CD4-positive, alpha-beta T cell (primary cell): ENCODE measurements at regions not wholly inside any gene's neighbourhood (a gene's known extent, or its start where the extent isn't known, plus 50 kb on each side); places are given as distances from the start of the nearest gene placed in this dataset.

Experiments used
- ATAC-seq: fragments of 200-7000 bp; cut with Tn5 transposase; one replicate; pipeline ENCODE4 v1.10.0; 2022; ENCODE audit warnings: mild to moderate bottlenecking; ENCODE audit not compliant: poor library complexity
- CTCF ChIA-PET: fragments of 350-600 bp; sonication (Branson Sonifier 250); formaldehyde crosslinking; loops from one replicate; lab custom pipeline; 2021; ENCODE audit warnings: antibody characterized with exemption, inconsistent platforms; lab: Charles Lee
- POLR2A ChIA-PET: fragments of 350-600 bp; sonication (Branson Sonifier 250); formaldehyde crosslinking; loops from one replicate; lab custom pipeline; 2021; ENCODE audit warnings: antibody characterized with exemption, inconsistent platforms; lab: Charles Lee
- DNase-seq, 14 experiments: peaks; one replicate each; pipeline ENCODE4 v3.0.0-alpha.2; 2013 to 2020; ENCODE audit warnings: mixed read lengths in 2 of 14
- H3K27ac ChIP-seq, 2 donors: one replicate each; pipeline versions ENCODE4 v1.5.1 to v1.7.0; 2013; ENCODE audit warnings: low read length in 2 of 2, low read depth in 1 of 2, mild to moderate bottlenecking in 1 of 2
- H3K27me3 ChIP-seq, 2 experiments: 1 replicate in 1 of 2; 2 replicates in 1 of 2; pipeline versions ENCODE4 v1.6.1 to v1.7.0; 2013; ENCODE audit warnings: low read length in 2 of 2, control low read depth in 1 of 2, mild to moderate bottlenecking in 1 of 2, moderate library complexity in 1 of 2; ENCODE audit not compliant: insufficient read depth in 2 of 2, control insufficient read depth in 1 of 2
- H3K36me3 ChIP-seq: one replicate; pipeline ENCODE4 v1.6.1; 2013; ENCODE audit warnings: low read length, control low read depth; ENCODE audit not compliant: insufficient read depth
- H3K4me1 ChIP-seq: one replicate; pipeline ENCODE4 v1.6.1; 2013; ENCODE audit warnings: low read length, control low read depth; ENCODE audit not compliant: insufficient read depth
- H3K4me3 ChIP-seq: one replicate; pipeline ENCODE4 v1.5.1; 2013; ENCODE audit warnings: mild to moderate bottlenecking, low read length, moderate library complexity
- H3K9me3 ChIP-seq, 2 experiments: 1 replicate in 1 of 2; 2 replicates in 1 of 2; pipeline versions ENCODE4 v1.6.1 to v1.7.0; 2013; ENCODE audit warnings: low read length in 2 of 2, mild to moderate bottlenecking in 2 of 2, control low read depth in 1 of 2, moderate library complexity in 1 of 2; ENCODE audit not compliant: control insufficient read depth in 1 of 2, insufficient read depth in 1 of 2
- H3K27ac Mint-ChIP-seq: one replicate; pipeline ENCODE4 v1.8.0; 2020; ENCODE audit warnings: mixed read lengths
- H3K27me3 Mint-ChIP-seq: one replicate; pipeline ENCODE4 v1.8.0; 2021; ENCODE audit warnings: mixed read lengths
- H3K36me3 Mint-ChIP-seq: one replicate; pipeline ENCODE4 v1.8.0; 2021; ENCODE audit warnings: low read depth, mixed read lengths
- H3K4me1 Mint-ChIP-seq: one replicate; pipeline ENCODE4 v1.8.0; 2021; ENCODE audit warnings: low read depth, mixed read lengths
- H3K4me3 Mint-ChIP-seq: one replicate; pipeline ENCODE4 v1.8.0; 2020; ENCODE audit warnings: mild to moderate bottlenecking, mixed read lengths
- H3K9me3 Mint-ChIP-seq: one replicate; pipeline ENCODE4 v1.8.0; 2020; ENCODE audit warnings: mixed read lengths
- CTCF ChIP-seq: fragments of 200-600 bp; IDR thresholded peaks from one replicate; pipeline ENCODE4 v1.8.0; 2022; ENCODE audit warnings: antibody characterized with exemption, mild to moderate bottlenecking
- intact Hi-C, 2 experiments: fragments of 100-400 bp; cut with DNase I in 1 of 2; cut with micrococcal nuclease in 1 of 2; formaldehyde crosslinking; loops; one replicate each; pipeline versions ENCODE4 v1.15.1 to v1.9.0; 2023 to 2025; cut with DNase I, micrococcal nuclease

GRCh38 chr2:138960191-138960590, 180.0 kb upstream of the NXPH2 start:
- CTCF ChIA-PET: no interaction called here
- no peak overlapping the region for H3K4me3 Mint-ChIP-seq
- no peaks in the 10 kb centered on the region for H3K36me3 Mint-ChIP-seq
- no peaks in the 10 kb centered on the region for H3K4me1 Mint-ChIP-seq
- no peaks in the 10 kb centered on the region for H3K9me3 ChIP-seq
- peaks cover 2% of the 10 kb centered on the region for H3K9me3 Mint-ChIP-seq
- no peaks in the 10 kb centered on the region for H3K27me3 ChIP-seq
- no peak overlapping the region for H3K27ac ChIP-seq
- H3K27ac Mint-ChIP-seq: no peak overlapping the region
- DNase-seq: no peak
- TF ChIP-seq CTCF: no peak
- H3K4me1 ChIP-seq: no peaks in the 10 kb centered on the region
- H3K36me3 ChIP-seq: no peaks in the 10 kb centered on the region
- POLR2A ChIA-PET: no interaction called here
- H3K4me3 ChIP-seq: no peak overlapping the region
- ATAC-seq: no peak
- intact Hi-C loops: no loop called here
- no peaks in the 10 kb centered on the region for H3K27me3 Mint-ChIP-seq

GRCh38 chr2:138959031-138959430, 178.8 kb upstream of the NXPH2 start:
- no peak overlapping the region for H3K27ac ChIP-seq
- ChIA-PET CTCF (no interaction called here), POLR2A (no interaction called here)
- intact Hi-C loops: no loop called here
- H3K9me3 ChIP-seq: peaks cover 0 to 5% of the 10 kb centered on the region in 2 experiments
- H3K36me3 Mint-ChIP-seq: no peaks in the 10 kb centered on the region
- H3K27ac Mint-ChIP-seq: no peak overlapping the region
- no peak overlapping the region for H3K4me3 ChIP-seq
- no peaks in the 10 kb centered on the region for H3K4me1 Mint-ChIP-seq
- no peaks in the 10 kb centered on the region for H3K27me3 Mint-ChIP-seq
- peaks cover 3% of the 10 kb centered on the region for H3K9me3 Mint-ChIP-seq
- no peaks in the 10 kb centered on the region for H3K36me3 ChIP-seq
- no peak for TF ChIP-seq CTCF
- H3K4me3 Mint-ChIP-seq: no peak overlapping the region
- H3K4me1 ChIP-seq: no peaks in the 10 kb centered on the region
- no peak for DNase-seq
- no peak for ATAC-seq
- no peaks in the 10 kb centered on the region for H3K27me3 ChIP-seq

- no peak for ATAC-seq
- TF ChIP-seq CTCF: no peak
- no peaks in the 10 kb centered on the region for H3K27me3 ChIP-seq
- Mint-ChIP-seq H3K27me3 (no peaks in the 10 kb centered on the region), H3K9me3 (peaks cover 3% of the 10 kb centered on the region), H3K4me1 (no peaks in the 10 kb centered on the region), H3K4me3 (no peak overlapping the region), H3K36me3 (no peaks in the 10 kb centered on the region), H3K27ac (no peak overlapping the region)
- no peaks in the 10 kb centered on the region for H3K36me3 ChIP-seq
- no peak overlapping the region for H3K27ac ChIP-seq
- no peak overlapping the region for H3K4me3 ChIP-seq
- ChIA-PET POLR2A (no interaction called here), CTCF (no interaction called here)
- H3K9me3 ChIP-seq: peaks cover 0 to 5% of the 10 kb centered on the region in 2 experiments
- intact Hi-C loops: no loop called here
- H3K4me1 ChIP-seq: no peaks in the 10 kb centered on the region
- DNase-seq: no peak
Observed at GRCh38 chr2:138956116-138956515, 175.9 kb upstream of the NXPH2 start.
